Astrocyte (in vitro differentiated cells and primary cell): ENCODE measurements at regions not wholly inside any gene's neighbourhood (a gene's known extent, or its start where the extent isn't known, plus 50 kb on each side); places are given as distances from the start of the nearest gene placed in this dataset.

Experiments used
- CTCF ChIP-seq: IDR thresholded peaks from 2 replicates; pipeline ENCODE4 v1.5.1; 2011; ENCODE audit warnings: low read depth, mild to moderate bottlenecking, inconsistent platforms, low read length, moderate library complexity; ENCODE audit not compliant: insufficient read depth
- EZH2 ChIP-seq: IDR thresholded peaks from 2 replicates; pipeline ENCODE4 v1.6.1; 2012; ENCODE audit warnings: mild to moderate bottlenecking, low read length, inconsistent platforms; ENCODE audit not compliant: insufficient read depth

GRCh38 chr2:4221434-4221833 is 518.1 kb downstream of the DCDC2C start:
- no peak for TF ChIP-seq EZH2
- no peak for TF ChIP-seq CTCF
